GM10266 (cell line): ENCODE measurements at regions not wholly inside any gene's neighbourhood (a gene's known extent, or its start where the extent isn't known, plus 50 kb on each side); places are given as distances from the start of the nearest gene placed in this dataset.

ENCODE experiments used
- DNase-seq: peaks from one replicate; pipeline ENCODE4 v3.0.0; 2012; ENCODE audit errors: extremely low spot score
- CTCF ChIP-seq: IDR thresholded peaks from 2 replicates; pipeline ENCODE4 v1.5.1; 2012; ENCODE audit warnings: mild to moderate bottlenecking, low read depth; ENCODE audit not compliant: control insufficient read depth, insufficient read depth; ENCODE audit errors: missing control alignments

DNA sequence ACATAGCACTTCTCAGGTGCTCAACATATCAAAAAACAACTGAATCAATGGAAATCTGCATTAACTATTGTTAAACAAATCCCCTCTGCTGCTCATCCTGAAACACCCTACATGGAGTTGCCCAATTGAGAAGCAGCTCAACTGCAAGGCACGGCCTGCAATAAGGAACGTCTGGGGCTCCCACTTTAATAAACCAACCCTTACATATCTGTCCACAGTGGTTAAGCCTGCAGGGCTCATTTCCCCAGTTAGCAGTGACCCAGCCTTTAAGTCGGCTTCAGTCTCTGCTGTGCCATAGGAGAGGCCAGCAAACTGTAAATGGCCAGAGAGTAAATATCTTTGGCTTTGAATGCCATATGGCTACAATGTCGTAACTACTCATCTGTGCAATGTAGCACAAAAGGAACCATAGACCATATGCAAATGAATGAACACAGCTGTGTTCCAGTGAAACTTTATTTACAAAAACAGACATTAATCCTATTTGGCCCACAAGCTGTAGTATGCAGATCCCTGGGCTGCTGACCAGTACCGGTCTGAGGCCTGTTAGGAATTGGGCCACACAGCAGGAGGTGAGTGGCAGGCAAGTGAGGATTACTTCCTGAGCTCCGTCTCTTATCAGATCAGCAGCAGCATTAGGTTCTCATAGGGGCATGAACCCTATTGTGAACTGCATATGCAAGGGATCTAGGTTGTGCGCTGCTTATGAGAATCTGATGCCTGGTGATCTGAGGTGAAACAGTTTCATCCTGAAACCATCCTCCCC lies 522.7 kb upstream of the CDH4 start:
- DNase-seq = no peak
- TF ChIP-seq CTCF = no peak

- TF ChIP-seq CTCF = no peak
- DNase-seq = no peak
Measured at GRCh38 chr20:60732322-60732721, 519.7 kb upstream of the CDH4 start.

DNA sequence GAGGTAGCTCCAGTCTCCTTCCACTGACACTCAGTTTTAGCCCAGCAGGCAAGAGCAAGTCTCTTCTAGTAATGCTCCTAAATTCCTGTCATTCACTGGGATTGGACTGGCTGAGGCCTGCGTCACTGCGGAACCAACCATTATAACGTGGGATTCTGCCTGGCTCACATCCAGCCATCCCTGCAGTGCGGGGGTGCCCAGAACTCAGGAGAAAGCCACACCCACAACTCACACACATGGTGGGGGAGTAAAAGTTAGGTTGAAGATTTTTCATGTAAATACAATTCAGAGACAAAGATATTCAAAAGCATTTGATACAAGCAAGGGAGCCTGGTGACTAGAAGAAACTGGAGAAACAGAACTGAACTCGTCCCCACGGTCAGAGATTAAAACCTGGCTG lies 504.0 kb upstream of the CDH4 start:
- no peak for DNase-seq
- no peak for TF ChIP-seq CTCF

- DNase-seq = no peak
- no peak for TF ChIP-seq CTCF
Measured at GRCh38 chr20:60749804-60750602, 502.1 kb upstream of the CDH4 start.

GRCh38 chr20:60750909-60751308 lies 501.2 kb upstream of the CDH4 start:
- DNase-seq = no peak
- no peak for TF ChIP-seq CTCF

DNA sequence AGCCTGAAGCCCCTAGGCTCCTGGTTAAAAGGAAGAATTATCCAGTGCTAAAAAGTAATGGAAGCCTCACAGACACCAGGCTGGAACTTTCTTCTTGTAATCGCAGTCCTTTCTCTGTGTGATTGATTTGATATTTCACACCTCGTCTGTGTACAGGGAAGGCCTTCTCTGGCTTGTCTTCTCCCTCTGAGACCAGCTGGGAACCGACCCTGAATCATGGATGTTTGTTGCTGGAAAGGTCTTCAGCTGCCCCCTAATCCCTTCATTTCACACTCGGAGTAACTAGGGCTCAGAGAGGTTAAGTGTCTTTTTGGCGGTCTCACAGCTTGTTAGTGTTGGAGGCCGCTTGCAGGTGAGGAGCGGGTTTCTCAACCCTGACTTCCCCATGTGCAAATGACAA lies 500.2 kb upstream of the CDH4 start:
- no peak for TF ChIP-seq CTCF
- DNase-seq = no peak
